Anterior cingulate cortex (tissue), 58 donors: ENCODE measurements at regions not wholly inside any gene's neighbourhood (a gene's known extent, or its start where the extent isn't known, plus 50 kb on each side); places are given as distances from the start of the nearest gene placed in this dataset.

Source experiments
- DNase-seq, 58 donors: peaks; one replicate each; lab custom pipeline; 2025; lab: John Stamatoyannopoulos, UW

DNA sequence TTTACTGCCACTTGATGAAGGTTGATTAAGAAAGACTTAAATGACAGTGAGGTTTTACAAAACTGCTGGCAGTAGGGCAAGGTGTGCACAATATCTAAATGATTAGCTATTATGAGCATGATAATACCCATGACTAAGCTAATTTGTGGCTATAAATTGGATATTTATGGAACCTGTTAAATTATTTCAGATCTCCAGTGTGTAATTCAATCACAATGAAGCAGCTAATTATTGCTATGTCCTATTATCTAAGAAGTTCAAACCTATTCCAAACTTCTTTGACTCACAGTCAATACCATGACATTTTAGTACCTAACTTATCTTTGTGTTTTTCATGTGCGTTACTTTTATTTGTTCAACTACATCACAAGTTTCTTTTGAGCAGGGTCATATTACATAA is 253.8 kb upstream of the MMADHC start:
- no peak for DNase-seq

DNA sequence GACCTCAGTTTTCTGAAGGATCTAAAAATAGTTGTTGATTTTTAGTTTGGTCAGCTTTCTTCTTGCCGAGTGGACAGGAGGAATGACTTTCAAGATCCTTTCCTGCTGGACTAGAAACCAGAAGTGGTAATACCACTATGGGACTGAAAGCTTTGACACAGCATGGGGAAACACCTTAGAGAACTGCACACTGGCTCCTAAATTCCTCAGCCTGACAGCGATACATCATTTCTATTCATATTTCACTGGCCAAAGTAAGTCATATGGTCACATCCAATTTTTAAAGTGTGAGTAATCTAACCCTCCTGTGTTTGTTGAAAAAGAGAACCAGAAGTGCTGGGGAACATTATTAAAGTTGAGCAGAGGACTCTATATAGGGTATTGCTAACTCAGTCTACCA is 244.7 kb upstream of the MMADHC start:
- no peak for DNase-seq

DNA sequence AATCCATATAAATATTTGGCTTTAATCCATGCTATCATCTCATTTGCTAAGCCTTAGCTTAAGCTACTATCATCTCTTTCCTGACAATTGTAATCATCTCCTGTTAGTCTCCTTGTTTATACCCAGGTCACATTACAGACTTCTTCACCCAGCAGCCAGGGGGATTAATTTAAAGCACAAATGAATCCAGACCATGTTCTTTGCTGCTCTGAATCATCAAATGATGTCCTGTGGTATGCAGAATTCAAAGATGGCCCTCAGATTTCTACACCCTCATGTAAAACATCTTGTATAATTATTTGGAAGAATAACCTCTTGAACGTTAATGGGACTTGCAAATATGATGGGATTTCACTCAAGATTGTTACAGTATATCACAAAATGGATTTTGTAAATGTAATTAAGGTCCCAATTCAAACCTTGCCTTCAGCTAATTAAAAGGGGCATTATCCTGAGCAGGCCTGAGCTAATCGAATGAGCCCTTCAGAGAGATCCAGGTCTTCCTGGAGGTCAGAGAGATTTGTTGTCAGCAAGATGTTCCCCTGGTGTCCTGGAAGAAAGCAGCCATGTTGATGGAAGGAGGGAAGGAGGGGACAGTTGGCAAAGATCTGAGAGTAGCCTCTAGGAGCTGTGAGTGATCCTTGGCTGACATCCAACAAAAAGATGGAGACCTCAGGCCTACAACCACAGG is 241.1 kb upstream of the MMADHC start:
- DNase-seq: no peak

DNA sequence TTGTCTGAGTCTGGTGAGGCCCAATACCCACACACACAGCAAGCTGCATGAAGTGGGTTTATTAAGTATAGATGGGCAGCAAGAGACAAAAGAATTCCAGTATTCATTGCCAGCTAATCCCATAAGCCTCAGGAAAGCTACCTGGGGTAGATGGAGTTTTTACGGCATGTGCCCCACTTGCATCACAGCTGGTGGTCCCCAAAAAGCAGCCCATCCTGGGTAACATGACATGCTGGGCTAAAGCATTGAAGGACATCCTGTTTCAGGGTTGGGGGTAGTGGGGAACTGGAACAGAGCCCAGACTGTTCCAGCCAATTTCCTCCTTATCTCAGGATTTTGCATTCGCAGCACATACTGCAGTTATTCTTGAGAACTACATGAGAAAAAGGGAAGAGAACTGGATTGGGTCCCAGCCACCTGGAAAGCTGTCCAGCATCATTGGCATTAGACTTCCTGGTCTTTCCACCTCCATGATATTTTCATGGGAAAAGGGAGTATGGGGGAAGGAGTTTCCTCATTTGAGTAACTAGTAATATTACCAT is 240.1 kb upstream of the MMADHC start:
- DNase-seq: no peak

DNA sequence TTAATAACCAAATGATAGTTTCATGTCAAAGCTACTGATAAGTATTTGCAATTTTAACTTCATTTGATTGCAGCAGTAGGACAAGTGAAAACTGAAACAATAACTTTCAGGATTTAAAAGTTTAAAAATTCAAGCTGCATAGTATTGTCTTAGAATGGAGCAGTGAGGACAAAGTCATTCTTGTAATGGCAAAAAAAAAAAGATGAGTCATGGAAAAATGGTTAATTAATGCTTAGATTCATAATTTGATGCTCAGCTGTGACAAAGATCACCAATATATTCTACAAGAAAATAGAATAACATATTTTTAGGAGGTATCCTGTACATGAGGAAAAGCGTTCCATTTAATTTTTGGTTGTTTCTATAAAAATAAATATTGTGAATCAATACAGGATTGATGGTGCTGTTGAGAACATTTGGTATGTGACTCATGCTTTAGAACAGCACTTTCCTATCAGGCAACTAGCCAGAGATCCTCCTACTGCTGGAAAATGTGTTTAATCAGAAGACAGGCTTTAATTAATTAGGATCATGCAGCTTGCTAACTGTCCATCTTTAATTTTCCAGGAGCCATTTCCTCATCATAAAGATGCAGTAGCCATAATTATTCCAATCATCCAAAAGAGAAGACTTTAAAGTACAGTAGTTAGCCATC is 239.0 kb upstream of the MMADHC start:
- DNase-seq: no peak

DNA sequence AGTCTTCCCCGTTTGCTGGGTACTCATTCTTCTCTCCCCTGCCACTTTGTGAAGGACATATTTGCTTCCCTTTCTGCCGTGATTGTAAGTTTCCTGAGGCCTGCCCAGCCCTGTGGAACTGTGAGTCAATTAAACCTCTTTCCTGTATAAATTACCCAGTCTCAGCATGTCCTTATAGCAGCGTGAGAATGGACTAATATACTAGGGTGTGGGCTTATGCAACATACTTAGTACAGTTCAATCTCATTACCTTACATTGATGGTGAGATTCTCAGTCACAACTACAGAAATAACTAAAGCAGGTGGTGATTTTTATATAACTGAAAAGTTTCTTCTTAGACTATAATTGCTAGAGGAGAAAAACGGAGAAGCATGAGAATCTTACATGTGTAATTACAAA is 237.9 kb upstream of the MMADHC start:
- DNase-seq: no peak

DNA sequence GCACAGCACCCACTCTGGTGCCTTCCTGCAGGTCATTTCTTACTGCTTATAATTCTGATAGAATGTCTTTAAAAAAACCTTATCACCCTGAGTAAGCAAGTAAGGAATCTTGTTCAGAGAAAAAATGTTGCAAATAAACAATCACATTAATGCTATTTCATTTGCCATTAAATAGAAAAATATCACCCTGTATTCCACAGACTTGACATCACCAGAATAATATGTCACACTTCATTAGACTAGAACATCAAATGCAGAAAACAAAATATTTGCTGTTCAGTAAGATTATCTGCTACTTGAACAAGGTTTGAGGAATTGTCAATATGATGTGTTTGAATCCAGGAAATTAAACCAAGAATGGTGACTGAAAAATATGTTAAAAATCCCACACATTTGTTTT is 236.6 kb upstream of the MMADHC start:
- DNase-seq: no peak

DNA sequence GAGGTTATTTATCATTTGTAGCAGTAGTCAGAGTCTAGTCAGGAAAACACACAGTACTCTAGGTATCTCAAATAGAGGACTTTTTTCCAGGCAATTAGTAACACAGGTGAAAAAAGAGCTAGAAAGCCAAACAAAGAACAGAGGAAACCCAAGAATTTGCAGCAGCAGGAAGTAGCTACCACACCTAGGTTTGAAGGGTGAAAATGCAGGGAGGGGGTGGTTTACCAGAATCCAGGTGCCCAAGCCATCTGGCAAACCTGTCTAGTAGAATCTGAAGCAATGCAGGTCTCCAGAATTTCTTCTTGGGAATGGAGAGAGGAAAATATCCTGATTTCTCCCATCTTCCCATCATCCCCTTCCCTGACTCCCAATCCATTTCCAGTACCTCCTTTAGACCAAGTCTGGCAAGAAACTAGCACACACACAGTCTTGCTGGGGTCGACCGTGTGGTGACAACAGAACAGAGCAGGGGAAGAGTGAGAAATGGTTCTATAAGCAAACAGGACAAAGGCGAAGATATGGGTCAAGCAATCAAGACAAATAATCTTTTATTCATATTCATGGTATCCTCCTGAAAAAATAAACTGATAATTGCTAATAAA is 231.9 kb upstream of the MMADHC start:
- DNase-seq: no peak

DNA sequence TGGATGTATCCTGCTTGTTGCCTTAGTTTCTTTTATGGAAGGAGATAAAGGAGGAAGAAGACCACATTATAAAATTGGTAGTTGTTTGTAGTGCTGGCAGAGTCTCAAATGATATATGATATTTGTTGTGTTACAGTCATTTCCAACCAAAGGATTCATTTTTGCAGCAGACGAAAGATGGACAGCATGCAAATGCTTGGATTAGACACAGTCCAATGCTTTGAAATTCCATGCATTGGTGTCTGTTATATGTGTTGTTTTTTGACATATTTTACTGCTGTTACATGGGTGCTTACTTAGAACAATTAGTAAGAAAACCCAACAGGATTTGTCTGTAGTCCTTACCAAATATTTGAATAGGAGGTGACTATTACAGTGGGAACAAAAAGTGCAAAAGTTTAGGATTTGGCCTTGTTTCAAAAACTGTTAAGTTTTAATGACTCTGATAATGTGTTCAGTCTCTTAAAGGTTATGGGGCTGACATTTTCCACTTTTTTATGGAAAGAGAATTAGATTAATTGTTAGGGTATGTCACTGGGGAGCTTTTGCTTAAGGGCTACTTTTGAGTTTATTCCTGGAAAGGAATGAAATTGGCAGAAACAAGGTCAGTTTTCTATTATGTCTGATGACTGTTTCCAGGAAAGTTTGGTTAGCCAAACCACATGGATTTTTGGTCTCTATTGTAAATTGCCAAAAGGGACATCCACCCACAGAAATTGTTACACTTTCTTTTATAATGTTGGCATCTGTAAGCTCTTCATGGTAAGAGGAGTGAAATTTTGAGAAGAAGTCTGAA is 229.4 kb upstream of the MMADHC start:
- no peak for DNase-seq

DNA sequence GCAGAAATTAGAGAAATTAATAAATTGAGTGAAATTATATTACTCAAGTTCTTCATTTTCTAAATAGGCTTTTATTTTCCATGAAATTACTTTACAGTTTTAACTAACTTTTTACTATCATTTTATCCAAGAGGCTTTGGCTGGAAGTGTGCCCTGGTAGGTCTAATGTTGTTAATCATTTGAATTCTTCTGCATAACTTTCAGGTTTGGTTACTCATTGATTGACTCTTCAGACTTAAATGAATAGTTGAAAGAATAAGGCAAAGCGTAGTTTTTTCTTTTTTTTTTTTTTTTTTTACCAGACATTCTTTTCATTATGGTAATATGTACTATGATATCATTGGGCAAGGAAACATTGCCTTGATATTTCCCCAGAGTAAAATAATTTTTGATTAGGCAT is 228.4 kb upstream of the MMADHC start:
- no peak for DNase-seq

DNA sequence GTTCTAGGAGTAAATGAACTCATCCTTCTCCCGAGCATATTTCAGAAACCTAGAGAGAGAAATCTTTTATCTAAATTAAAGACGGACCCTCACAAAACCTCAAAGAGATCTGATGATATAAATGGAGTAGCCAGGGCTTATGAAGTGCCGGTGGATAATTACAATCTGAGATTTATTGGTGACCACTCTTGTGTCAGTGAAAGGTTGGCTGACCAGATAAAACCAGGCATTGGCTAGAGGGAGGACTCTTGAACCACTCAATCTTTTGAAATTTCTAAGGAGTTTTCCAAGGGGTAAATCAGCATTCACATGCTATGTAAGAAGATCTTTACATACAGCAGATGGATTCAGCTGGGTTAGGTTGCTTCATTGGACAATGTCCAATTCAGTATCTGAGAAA is 227.3 kb upstream of the MMADHC start:
- DNase-seq: no peak

DNA sequence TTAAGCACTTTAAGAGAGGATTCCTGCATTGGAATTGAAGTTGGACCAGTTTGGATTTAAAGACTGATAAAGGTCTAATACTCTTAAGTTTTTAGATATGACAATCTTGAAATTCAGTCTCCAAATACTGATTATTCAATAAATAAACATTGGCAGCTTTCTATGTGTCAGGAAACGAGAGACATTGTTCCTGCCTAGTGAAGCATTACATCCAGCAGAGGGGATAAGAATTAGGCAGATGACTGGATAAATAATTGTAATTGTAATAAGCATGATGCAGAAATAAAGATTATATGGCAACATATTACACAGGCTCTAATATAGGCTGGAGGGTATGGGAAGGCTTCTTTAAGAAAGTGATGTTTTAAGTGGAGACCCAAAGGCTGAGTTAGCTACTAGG is 226.5 kb upstream of the MMADHC start:
- no peak for DNase-seq

DNA sequence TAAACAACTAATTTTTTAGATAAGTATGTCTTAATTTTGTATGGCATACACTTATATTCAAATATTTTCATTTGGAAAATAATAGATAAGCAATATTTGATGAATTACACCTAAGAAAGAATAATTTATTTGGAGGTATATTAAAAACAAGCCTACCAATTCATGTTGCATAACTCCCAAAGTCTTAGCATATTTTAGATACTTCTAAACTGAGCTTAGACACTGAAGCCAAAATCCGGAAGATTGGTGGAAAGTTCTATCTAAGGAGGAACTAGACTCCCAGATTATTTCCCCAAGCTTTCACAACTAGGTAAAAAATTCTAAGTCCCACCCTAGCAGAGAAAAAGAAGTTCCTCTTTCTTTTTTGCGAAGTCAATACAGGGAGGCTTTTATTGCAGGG is 221.0 kb upstream of the MMADHC start:
- DNase-seq: no peak

DNA sequence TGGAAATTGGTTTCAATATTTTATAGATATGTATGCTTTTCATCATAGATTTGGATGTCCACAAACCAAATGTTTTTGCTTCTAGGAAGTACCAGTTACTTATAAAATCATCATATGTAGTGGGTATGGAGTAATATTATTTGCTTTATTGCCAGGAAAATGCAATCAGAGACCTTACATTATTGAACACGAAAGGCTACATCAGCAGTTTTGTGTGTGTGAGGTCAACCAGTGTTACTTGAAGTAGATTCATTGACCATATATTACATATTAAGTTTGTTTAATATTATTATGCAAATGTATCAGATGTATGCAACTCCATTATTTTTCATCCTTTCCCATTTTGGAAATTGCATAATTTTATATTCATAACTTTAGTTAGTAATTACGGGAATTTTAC is 219.1 kb upstream of the MMADHC start:
- no peak for DNase-seq

DNA sequence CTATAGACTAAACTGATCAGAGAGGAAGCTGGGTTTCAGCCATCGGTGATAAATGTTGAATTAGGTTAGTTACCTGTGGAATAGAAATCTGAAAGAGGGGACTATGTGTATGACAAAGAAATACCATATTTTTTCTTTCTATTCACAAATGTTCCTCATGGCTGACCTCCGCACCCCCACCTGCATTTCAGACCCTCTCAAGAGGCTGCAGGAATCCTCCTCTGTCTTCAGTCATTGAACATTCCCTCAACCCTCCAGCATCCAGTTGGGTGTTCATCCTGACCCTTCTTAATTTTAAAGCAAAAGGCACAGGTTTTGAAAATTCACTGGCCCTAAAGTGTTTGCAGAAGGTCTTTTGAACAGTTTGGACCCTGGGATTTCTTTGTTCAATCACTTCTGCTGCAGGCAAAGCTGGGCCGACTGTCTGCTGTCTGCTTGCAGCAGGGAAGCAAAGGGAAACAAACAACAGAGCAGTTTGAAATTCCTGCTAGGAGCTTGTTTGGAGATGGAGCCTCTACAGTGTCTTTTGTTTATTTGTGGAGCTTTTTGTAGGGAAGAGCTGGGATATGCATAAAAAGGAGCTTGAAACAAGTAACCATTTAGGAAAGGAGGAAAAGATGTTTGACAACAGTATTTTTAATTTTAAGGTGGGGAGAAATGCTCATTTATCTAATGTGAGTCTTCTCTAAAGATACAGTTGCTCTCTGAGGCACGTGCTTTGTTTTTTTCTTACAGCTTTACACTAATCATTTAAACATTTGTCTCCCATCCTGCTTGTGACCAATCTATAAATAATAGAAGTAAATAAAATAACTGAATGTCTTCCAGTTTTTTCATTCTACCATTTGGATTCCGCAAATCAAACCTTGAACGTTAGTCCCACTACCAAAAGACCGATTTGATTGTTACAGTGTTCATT is 213.3 kb upstream of the MMADHC start:
- peak in 1 of 58 donors; percentile 2 for DNase-seq

DNA sequence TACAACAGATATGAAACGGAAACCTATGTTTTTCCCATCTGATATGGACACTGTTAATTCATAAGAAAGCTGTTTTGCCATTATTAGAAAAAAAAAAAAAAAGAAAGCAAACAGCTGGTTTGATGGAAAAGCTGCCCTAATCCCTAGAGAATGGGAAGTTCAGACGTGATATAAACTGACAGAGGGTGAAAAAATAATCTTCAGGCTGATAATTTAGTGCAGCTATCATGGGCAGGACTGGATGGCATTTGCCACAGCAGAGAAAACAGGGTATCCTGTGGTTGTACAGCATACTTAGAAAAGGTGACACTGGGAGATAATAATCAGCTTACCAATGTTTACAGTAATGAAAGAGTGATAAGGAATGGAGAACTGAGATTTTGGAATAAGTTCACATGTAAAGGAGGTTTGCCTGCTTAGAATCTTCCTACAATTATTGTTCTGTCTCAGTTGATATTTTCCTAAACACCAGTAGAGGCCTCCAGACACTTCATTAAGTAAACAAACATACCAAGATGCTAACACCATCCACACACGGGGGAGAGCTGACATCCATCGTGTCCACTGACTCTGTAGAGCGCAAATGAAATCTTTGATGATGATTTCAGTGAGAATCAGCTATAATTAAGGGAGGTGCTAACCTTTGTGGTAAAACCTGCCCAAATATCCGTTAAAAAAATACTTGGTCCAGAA is 211.6 kb upstream of the MMADHC start:
- DNase-seq: peak in 3 of 58 donors; percentile 0 to 40 (median 0)

DNA sequence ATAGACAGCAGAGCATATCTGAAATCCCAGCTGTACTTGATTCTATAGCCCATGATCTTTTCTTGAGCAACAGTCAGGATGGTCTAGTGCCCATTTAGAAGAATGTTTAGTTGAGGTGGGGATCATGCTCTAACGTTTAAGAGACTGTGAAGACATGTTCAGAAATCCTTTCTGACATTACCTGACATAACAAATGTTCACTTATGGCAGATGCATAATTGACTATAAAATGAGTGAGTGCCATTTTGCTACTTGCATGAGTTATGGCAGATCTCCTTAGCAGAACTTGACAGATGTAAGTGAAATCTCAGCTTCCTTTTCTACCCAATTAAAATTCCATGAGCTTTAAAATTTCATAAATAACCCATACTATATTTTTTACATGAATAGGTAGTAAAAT is 209.5 kb upstream of the MMADHC start:
- DNase-seq: no peak

DNA sequence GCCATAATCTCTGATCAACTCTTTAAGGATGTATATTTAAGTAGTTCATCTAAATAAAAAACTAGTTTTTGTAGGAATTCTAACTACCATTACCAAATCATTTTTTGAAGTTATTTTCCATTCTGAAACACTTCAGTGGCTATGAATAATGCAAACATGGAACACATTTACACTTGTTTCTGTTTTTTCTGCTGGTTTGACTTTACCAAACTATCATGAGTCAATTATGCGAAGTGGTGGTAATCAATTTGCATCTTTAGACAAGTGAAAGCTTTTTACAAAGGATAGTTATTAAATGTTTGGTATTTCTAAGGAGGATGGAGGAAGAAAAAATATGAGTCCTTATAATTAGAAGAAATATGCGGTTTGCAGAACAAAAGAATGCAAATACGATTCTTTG is 202.0 kb upstream of the MMADHC start:
- no peak for DNase-seq

DNA sequence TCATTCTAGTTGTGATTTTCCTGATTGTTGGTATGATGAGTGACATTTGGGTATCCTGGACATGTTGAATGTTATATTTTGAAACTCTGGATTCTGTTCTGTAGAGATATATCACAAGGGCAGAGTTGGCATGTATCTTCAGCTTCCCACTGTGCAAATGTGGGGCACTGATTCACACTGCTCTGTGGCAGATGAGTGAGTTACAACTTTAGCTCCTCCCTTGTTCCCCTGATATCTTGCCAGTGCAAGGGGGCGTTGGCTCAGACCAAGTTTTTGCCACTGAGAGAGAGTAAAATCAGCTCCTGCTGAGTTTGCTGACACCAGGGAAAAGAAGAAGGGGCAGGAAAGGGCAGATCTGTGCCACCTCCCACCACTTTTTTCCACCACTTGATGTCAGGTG is 199.6 kb upstream of the MMADHC start:
- peak in 4 of 58 donors; percentile 1 to 17 (median 1) for DNase-seq
